ENCODE measurements at regions not wholly inside any gene's neighbourhood (a gene's known extent, or its start where the extent isn't known, plus 50 kb on each side); places are given as distances from the start of the nearest gene placed in this dataset.

GRCh38 chr2:107069890-107070289, 183.9 kb upstream of the ST6GAL2 start:
- Histone ChIP-seq H4K20me1 (ENCODE audit: insufficient read depth, low read length) (no peaks in the 10 kb centered on the region), H3K9me3 (ENCODE audit: insufficient read depth, low read length, severe bottlenecking) (no peaks in the 10 kb centered on the region), H3K4me3 (ENCODE audit: low read depth in 1 of 2, low read length in 2 of 2) (no peak overlapping the region), H3K4me2 (ENCODE audit: insufficient read depth, low read length) (no peak overlapping the region), H2AFZ (ENCODE audit: low read depth, low read length) (no peak overlapping the region), H3K79me2 (ENCODE audit: insufficient read depth, low read length) (no peaks in the 10 kb centered on the region), H3K9ac (ENCODE audit: low read depth, low read length) (no peak overlapping the region), H3K36me3 (ENCODE audit: insufficient read depth, low read length) (no peaks in the 10 kb centered on the region), H3K27ac (ENCODE audit: low read length) (no peak overlapping the region), H3K27me3 (ENCODE audit: insufficient read depth, low read length, poor library complexity) (peaks cover 6% of the 10 kb centered on the region), H3K4me1 (ENCODE audit: insufficient read depth, low read length) (no peaks in the 10 kb centered on the region)
- no peak for DNase-seq
- no peak for ATAC-seq (ENCODE audit: insufficient read depth, low read depth)
- no peak for TF ChIP-seq EZH2 (IDR thresholded peaks at IDR 0.05; ENCODE audit: borderline replicate concordance, low read depth, low read length, severe bottlenecking)
- no peak for TF ChIP-seq CTCF (IDR thresholded peaks at IDR 0.05; ENCODE audit: borderline replicate concordance, extremely low read depth, low read length, poor library complexity, severe bottlenecking)

- DNase-seq (no peak), ATAC-seq (ENCODE audit: insufficient read depth, low read depth) (no peak)
- H3K4me2 ChIP-seq (ENCODE audit: insufficient read depth, low read length) = no peak overlapping the region
- H3K4me1 ChIP-seq (ENCODE audit: insufficient read depth, low read length) = no peaks in the 10 kb centered on the region
- H3K4me3 ChIP-seq (ENCODE audit: low read depth in 1 of 2, low read length in 2 of 2) = no peak overlapping the region
- H3K9ac ChIP-seq (ENCODE audit: low read depth, low read length) = no peak overlapping the region
- H3K27ac ChIP-seq (ENCODE audit: low read length) = no peak overlapping the region
- H4K20me1 ChIP-seq (ENCODE audit: insufficient read depth, low read length) = no peaks in the 10 kb centered on the region
- no peak for TF ChIP-seq EZH2 (IDR thresholded peaks at IDR 0.05; ENCODE audit: borderline replicate concordance, low read depth, low read length, severe bottlenecking)
- no peak for TF ChIP-seq CTCF (IDR thresholded peaks at IDR 0.05; ENCODE audit: borderline replicate concordance, extremely low read depth, low read length, poor library complexity, severe bottlenecking)
- H3K36me3 ChIP-seq (ENCODE audit: insufficient read depth, low read length) = no peaks in the 10 kb centered on the region
- H3K9me3 ChIP-seq (ENCODE audit: insufficient read depth, low read length, severe bottlenecking) = no peaks in the 10 kb centered on the region
- H2AFZ ChIP-seq (ENCODE audit: low read depth, low read length) = no peak overlapping the region
- no peaks in the 10 kb centered on the region for H3K79me2 ChIP-seq (ENCODE audit: insufficient read depth, low read length)
- H3K27me3 ChIP-seq (ENCODE audit: insufficient read depth, low read length, poor library complexity) = peaks cover 6% of the 10 kb centered on the region
These were observed 186.4 kb upstream of the ST6GAL2 start for GRCh38 chr2:107072150-107072940.

DNA sequence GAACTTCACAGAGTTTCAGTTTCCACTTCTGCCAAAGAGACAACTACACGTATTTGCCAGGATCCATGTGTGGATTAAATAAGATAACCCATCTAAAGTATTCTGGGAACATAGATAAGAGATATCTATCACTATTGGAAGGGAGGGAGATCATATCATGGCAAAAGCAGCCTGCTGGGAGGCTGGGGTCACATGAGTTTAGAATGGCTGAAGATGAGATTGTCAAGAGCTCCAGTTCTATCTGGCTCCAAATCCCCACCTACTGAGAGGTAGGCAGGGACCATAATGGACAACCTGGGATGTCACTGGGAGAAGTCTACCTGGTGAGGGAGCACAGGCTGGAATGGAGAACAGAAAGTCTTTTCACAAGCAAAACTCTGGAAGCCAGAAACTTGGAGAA, 192.6 kb upstream of the ST6GAL2 start:
- Histone ChIP-seq H3K4me2 (ENCODE audit: insufficient read depth, low read length) (no peak overlapping the region), H3K27ac (ENCODE audit: low read length) (no peak overlapping the region), H3K27me3 (ENCODE audit: insufficient read depth, low read length, poor library complexity) (no peaks in the 10 kb centered on the region), H3K9me3 (ENCODE audit: insufficient read depth, low read length, severe bottlenecking) (no peaks in the 10 kb centered on the region), H3K4me1 (ENCODE audit: insufficient read depth, low read length) (no peaks in the 10 kb centered on the region), H3K36me3 (ENCODE audit: insufficient read depth, low read length) (no peaks in the 10 kb centered on the region), H2AFZ (ENCODE audit: low read depth, low read length) (no peak overlapping the region), H4K20me1 (ENCODE audit: insufficient read depth, low read length) (no peaks in the 10 kb centered on the region), H3K79me2 (ENCODE audit: insufficient read depth, low read length) (no peaks in the 10 kb centered on the region), H3K4me3 (ENCODE audit: low read depth in 1 of 2, low read length in 2 of 2) (no peak overlapping the region), H3K9ac (ENCODE audit: low read depth, low read length) (no peak overlapping the region)
- TF ChIP-seq CTCF (IDR thresholded peaks at IDR 0.05; ENCODE audit: borderline replicate concordance, extremely low read depth, low read length, poor library complexity, severe bottlenecking) (no peak), EZH2 (IDR thresholded peaks at IDR 0.05; ENCODE audit: borderline replicate concordance, low read depth, low read length, severe bottlenecking) (no peak)
- ATAC-seq (ENCODE audit: insufficient read depth, low read depth) (no peak), DNase-seq (no peak)
